Rectal smooth muscle tissue (tissue), 1 donor: ENCODE measurements at regions not wholly inside any gene's neighbourhood (a gene's known extent, or its start where the extent isn't known, plus 50 kb on each side); places are given as distances from the start of the nearest gene placed in this dataset.

Source experiments
- H3K27ac ChIP-seq: one replicate; pipeline ENCODE4 v1.7.0; 2013; ENCODE audit warnings: low read depth, low read length, inconsistent platforms
- H3K27me3 ChIP-seq: one replicate; pipeline ENCODE4 v1.7.0; 2013; ENCODE audit warnings: low read length; ENCODE audit not compliant: control insufficient read depth, insufficient read depth
- H3K36me3 ChIP-seq: one replicate; pipeline ENCODE4 v1.7.0; 2013; ENCODE audit warnings: low read length; ENCODE audit not compliant: control insufficient read depth, insufficient read depth
- H3K4me1 ChIP-seq: one replicate; pipeline ENCODE4 v1.7.0; 2013; ENCODE audit warnings: low read length; ENCODE audit not compliant: control insufficient read depth, insufficient read depth
- H3K4me3 ChIP-seq: one replicate; pipeline ENCODE4 v1.7.0; 2013; ENCODE audit warnings: low read length
- H3K9ac ChIP-seq: one replicate; pipeline ENCODE4 v1.7.0; 2013; ENCODE audit warnings: low read length

GRCh38 chr13:105069106-105069505, 1466.4 kb downstream of the EFNB2 start:
- Histone ChIP-seq H3K9ac (no peak overlapping the region), H3K4me3 (no peak overlapping the region), H3K27ac (no peak overlapping the region), H3K27me3 (no peaks in the 10 kb centered on the region), H3K4me1 (no peaks in the 10 kb centered on the region), H3K36me3 (no peaks in the 10 kb centered on the region)

DNA sequence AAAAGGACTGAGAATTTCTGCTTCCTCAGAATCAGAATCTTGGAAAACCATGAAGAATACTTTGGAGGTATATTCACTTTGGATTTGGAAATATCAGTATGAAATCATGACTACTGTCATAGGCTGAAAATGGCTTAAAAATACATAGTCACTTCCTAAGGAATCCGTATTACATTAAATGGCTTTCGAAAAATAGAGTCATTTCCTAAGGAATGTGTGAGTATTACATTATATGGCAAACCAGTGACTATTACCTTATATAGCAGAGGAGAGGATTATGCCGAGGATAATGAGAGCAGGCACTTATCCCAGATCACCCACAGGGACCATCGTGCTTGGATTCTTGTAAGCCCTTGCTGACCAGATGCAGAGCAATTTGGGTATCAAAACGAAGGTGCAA, 1471.8 kb downstream of the EFNB2 start:
- H3K27ac ChIP-seq: no peak overlapping the region
- no peaks in the 10 kb centered on the region for H3K27me3 ChIP-seq
- no peaks in the 10 kb centered on the region for H3K36me3 ChIP-seq
- H3K4me3 ChIP-seq: no peak overlapping the region
- no peak overlapping the region for H3K9ac ChIP-seq
- H3K4me1 ChIP-seq: no peaks in the 10 kb centered on the region

DNA sequence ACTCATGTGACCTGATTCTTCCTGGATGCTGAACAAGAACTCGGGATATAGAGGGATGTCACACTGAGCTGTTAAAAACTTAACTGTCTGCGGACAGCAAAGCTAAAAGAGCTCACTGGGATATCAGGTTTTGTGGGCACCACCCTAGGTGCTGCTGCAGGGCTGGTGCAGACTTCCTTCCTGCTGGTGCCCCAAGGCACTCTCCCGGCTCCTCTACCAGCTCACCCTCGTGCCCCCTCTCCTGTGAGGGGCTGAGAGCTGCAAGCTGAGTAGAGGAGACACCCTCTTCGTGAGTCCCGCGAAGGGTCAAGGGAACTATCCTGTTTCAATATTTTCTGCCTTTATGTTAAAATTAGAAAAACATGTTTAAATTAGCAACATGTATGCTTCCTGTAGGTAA, 1475.7 kb downstream of the EFNB2 start:
- no peaks in the 10 kb centered on the region for H3K36me3 ChIP-seq
- H3K27ac ChIP-seq: no peak overlapping the region
- H3K9ac ChIP-seq: no peak overlapping the region
- H3K4me3 ChIP-seq: no peak overlapping the region
- no peaks in the 10 kb centered on the region for H3K27me3 ChIP-seq
- no peaks in the 10 kb centered on the region for H3K4me1 ChIP-seq

- no peaks in the 10 kb centered on the region for H3K36me3 ChIP-seq
- no peaks in the 10 kb centered on the region for H3K27me3 ChIP-seq
- no peaks in the 10 kb centered on the region for H3K4me1 ChIP-seq
- no peak overlapping the region for H3K9ac ChIP-seq
- no peak overlapping the region for H3K4me3 ChIP-seq
- H3K27ac ChIP-seq: no peak overlapping the region
These were observed 1476.9 kb downstream of the EFNB2 start for GRCh38 chr13:105058517-105058916.

DNA sequence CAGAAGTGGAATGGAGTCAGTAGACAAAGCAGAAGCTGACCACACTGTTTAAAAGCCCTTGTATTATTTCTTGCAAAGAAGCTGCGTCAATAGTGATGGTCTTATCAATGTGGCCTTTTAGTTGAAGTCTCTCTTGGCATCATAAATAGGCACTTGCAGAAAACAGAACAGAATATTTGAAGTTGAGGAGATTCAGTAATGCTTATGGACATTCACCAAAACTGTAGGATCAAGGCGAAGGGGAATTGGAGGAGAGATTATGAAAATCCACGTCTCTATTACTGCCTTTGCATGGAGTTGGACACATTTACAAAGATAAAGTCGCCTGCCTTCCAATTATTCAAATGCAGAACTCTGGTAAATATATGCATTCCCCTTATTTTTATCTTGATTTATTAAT, 1482.8 kb downstream of the EFNB2 start:
- Histone ChIP-seq H3K4me1 (no peaks in the 10 kb centered on the region), H3K4me3 (no peak overlapping the region), H3K9ac (no peak overlapping the region), H3K27me3 (no peaks in the 10 kb centered on the region), H3K27ac (no peak overlapping the region), H3K36me3 (no peaks in the 10 kb centered on the region)

- no peak overlapping the region for H3K4me3 ChIP-seq
- H3K9ac ChIP-seq: no peak overlapping the region
- no peaks in the 10 kb centered on the region for H3K27me3 ChIP-seq
- no peak overlapping the region for H3K27ac ChIP-seq
- no peaks in the 10 kb centered on the region for H3K36me3 ChIP-seq
- no peaks in the 10 kb centered on the region for H3K4me1 ChIP-seq
These were observed 1484.8 kb downstream of the EFNB2 start for GRCh38 chr13:105050686-105051085.

GRCh38 chr13:105048677-105049076, 1486.8 kb downstream of the EFNB2 start:
- Histone ChIP-seq H3K27ac (no peak overlapping the region), H3K36me3 (no peaks in the 10 kb centered on the region), H3K4me1 (no peaks in the 10 kb centered on the region), H3K9ac (no peak overlapping the region), H3K27me3 (no peaks in the 10 kb centered on the region), H3K4me3 (no peak overlapping the region)

DNA sequence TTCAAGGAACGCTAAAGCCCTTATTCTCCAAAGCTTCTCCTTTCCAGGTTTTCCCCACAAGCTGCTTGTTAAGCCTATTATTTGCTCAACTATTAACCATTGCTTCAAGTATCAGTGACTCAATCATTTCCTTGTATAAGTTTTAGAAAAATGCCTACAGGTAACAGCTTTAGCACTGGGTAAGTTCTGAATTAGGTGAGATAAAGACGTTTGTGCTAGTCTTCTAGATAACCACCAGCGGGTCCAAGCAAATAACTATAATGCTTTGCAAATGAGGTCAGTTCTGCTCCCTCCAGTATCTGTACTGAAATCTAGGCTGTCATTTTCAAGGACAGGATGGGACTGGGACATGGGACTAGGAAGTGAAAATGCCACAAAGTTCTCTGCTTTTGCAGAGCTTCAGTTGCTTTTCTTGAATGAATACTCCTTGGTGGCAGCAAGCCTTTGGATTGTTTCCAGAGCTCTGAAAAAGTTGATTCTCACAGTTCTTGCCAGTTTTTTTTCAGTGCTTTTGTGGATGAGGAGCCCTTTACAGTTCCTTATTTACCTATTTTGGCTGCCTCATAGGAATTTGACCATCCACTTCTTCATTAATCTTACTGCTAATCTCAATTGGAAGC, 1487.7 kb downstream of the EFNB2 start:
- Histone ChIP-seq H3K4me1 (no peaks in the 10 kb centered on the region), H3K36me3 (no peaks in the 10 kb centered on the region), H3K27me3 (no peaks in the 10 kb centered on the region), H3K27ac (no peak overlapping the region), H3K9ac (no peak overlapping the region), H3K4me3 (no peak overlapping the region)

DNA sequence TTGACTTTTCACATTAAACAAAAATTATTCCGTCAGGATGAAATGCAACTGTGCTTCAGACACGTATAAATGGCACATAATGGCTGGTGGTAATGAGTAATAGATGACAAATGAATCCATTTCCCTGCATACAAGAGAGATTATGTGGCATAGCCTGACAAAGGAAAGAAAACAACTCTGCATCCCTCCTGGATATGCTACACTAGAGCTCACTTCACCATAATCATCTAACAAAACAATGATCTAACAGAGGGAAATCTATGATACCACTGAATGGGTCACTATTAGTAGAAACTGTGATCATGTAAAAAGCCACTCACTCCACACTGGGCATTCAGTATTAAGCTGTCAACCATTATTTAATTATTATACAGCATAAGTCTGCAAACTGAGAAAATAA, 1498.4 kb downstream of the EFNB2 start:
- Histone ChIP-seq H3K36me3 (no peaks in the 10 kb centered on the region), H3K4me1 (no peaks in the 10 kb centered on the region), H3K27ac (no peak overlapping the region), H3K4me3 (no peak overlapping the region), H3K27me3 (no peaks in the 10 kb centered on the region), H3K9ac (no peak overlapping the region)

GRCh38 chr13:105035092-105035491, 1500.4 kb downstream of the EFNB2 start:
- no peak overlapping the region for H3K4me3 ChIP-seq
- no peak overlapping the region for H3K27ac ChIP-seq
- H3K4me1 ChIP-seq: no peaks in the 10 kb centered on the region
- H3K36me3 ChIP-seq: no peaks in the 10 kb centered on the region
- no peak overlapping the region for H3K9ac ChIP-seq
- no peaks in the 10 kb centered on the region for H3K27me3 ChIP-seq

DNA sequence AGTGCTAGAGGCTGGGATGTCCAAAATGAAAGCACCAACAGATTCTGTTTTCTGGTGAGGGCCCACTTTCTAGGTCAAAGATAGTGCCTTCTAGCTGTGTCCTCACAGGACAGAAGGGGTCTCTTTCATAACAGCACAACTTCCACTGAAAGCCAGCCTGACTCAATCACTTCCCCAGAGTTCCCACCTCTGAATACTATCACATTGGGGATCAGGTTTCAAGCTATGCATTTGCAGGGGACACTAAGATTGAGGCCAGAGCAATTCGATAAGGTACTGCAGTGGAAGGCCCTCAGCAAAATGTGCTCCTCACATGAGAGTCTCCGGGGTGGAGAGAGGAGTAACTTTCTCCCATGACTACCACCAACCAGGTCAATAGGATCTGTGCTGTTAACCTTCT, 1501.5 kb downstream of the EFNB2 start:
- H3K27me3 ChIP-seq: no peaks in the 10 kb centered on the region
- no peak overlapping the region for H3K27ac ChIP-seq
- no peaks in the 10 kb centered on the region for H3K4me1 ChIP-seq
- no peak overlapping the region for H3K9ac ChIP-seq
- no peaks in the 10 kb centered on the region for H3K36me3 ChIP-seq
- H3K4me3 ChIP-seq: no peak overlapping the region

- no peak overlapping the region for H3K4me3 ChIP-seq
- H3K27ac ChIP-seq: no peak overlapping the region
- H3K27me3 ChIP-seq: no peaks in the 10 kb centered on the region
- no peaks in the 10 kb centered on the region for H3K4me1 ChIP-seq
- H3K9ac ChIP-seq: no peak overlapping the region
- H3K36me3 ChIP-seq: no peaks in the 10 kb centered on the region
These were observed 1504.2 kb downstream of the EFNB2 start for GRCh38 chr13:105031306-105031705.

DNA sequence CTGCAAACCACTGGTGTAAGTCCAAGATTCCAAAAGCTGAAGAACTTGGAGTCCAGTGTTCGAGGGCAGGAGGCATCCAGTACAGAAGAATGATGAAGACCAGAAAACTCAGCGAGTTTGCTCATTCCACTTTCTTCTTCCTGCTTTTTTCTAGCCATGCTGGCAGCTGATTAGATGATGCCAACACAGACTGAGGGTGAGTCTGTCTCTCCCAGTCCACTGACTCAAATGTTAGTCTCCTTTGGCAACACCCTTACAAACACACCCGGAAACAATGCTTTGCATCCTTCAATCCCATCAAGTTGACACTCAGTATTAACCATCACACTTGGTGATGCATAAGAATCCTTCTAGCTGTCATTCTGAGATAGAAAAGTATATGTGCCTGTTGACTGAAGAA, 1504.6 kb downstream of the EFNB2 start:
- Histone ChIP-seq H3K27ac (no peak overlapping the region), H3K4me3 (no peak overlapping the region), H3K4me1 (no peaks in the 10 kb centered on the region), H3K9ac (no peak overlapping the region), H3K36me3 (no peaks in the 10 kb centered on the region), H3K27me3 (no peaks in the 10 kb centered on the region)
